T47D (cell line): ENCODE measurements at regions not wholly inside any gene's neighbourhood (a gene's known extent, or its start where the extent isn't known, plus 50 kb on each side); places are given as distances from the start of the nearest gene placed in this dataset.

Experiments used
- DNase-seq, 2 experiments: peaks; one replicate each; pipeline versions ENCODE4 v3.0.0 to v3.0.0-alpha.2; 2011 to 2012; ENCODE audit warnings: low read depth in 1 of 2, low spot score in 1 of 2
- JUND ChIP-seq: IDR thresholded peaks from 2 replicates; pipeline ENCODE4 v1.6.1; 2012; ENCODE audit warnings: low read depth
- in situ Hi-C: cut with HindIII; loops from 2 replicates; pipeline ENCODE4 v1.10.0; 2016; ENCODE audit warnings: low sequenced_read_pairs, low pct_unique_long_range_greater_than_20kb

- in situ Hi-C loops: no loop called here
- no peak for DNase-seq
- TF ChIP-seq JUND: no peak
These were observed 192.3 kb upstream of the GRID2 start for GRCh38 chr4:92111493-92111892.

DNA sequence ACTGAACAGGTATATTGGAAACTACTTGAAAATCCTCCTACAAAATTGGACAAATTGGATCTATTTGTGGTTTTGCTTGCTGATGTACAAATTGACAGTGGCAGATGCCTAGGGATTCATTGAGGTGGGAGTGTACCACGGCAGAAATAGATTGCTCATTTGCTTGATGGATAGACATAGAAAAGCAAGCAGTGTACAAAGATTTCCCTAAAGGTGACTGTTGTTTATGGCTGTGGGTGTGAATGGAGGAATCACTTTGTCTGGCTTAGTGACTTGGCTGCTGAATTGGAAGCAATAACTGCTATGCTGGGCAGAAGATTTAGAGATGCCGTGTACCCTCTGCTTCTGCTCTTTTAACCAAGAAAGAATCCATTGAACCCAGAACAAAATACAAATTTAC lies 191.0 kb upstream of the GRID2 start:
- no peak for DNase-seq
- TF ChIP-seq JUND: no peak
- in situ Hi-C loops: no loop called here

DNA sequence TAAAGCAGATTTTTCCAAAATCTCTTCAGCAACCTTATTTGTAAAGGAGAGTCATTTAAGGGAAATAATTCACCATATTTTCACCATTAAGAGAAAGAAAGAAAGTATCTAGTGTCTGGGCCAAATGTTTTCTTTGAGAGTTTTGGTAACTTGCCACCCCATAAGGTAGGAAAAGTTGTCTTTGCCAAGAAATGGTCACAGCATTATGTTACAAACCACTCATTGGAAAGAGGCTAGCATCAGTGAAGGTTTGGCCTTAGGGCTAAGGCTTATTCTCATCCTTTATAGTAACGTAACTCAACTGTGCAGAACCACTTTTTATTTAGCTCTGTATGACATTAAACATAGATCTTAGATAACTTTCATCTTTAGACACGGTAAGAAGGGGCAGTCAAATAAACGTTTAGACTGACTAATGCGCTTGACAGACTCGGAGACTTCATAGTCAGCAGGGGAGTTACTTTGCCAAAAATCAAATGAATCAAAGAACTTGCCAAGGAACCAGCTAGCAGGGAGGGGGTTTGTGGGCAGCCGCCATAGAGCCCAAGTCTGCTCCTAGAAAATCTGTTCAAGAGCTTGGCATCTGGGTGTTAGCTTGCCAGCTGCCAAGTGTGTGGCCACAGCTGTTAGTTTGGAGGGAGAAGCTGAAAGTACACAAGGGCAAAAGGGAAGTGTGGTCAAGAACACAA lies 182.8 kb upstream of the GRID2 start:
- in situ Hi-C loops: no loop called here
- TF ChIP-seq JUND: no peak
- peak in 1 of 2 experiments; percentile 10 for DNase-seq

DNA sequence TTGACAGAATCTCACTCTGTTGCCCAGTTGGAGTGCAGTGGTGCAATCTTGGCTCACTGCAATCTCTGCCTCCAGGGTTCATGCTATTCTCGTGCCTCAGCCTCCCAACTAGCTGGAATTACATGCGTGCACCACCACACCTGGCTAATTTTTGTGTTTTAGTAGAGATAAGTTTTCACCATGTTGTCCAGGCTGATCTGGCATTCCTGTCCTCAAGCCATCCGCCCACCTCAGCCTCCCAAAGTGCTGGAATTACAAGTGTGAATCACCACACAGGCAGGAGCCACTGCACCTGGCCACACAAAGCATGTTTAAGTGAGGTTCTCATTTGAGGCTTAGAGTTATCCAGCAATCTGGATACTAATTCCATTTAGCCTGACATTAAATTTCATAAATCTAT lies 180.9 kb upstream of the GRID2 start:
- DNase-seq: no peak
- TF ChIP-seq JUND: no peak
- in situ Hi-C loops: no loop called here

GRCh38 chr4:92128676-92129075 lies 175.1 kb upstream of the GRID2 start:
- DNase-seq: no peak
- no peak for TF ChIP-seq JUND
- in situ Hi-C loops: no loop called here

DNA sequence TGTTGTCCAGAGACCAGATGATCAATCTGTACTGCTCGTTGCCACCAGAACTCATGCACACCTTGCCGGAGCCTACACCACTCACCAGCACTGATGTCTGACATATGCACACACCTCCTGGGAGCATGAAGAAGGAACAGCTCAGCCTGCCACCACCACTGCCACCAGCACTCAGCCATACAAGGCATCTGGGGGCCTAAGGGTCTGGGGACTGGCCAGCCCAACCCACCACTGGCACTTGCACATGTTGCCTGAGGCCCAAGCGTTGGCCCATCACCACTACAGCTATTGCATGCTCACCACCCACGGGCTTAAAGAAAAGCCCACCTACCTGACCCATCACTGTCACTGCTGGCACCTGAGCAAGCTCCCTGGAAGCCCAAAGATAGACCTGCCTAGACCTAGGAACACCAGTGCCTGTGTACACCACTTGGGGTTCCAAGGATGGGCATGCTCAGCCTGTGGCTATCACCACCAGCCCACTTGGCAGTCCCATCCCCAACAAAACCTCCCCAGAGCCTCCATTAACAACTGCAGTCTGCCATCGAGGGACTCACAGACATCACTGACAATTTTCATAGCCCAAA lies 174.3 kb upstream of the GRID2 start:
- in situ Hi-C loops: no loop called here
- no peak for DNase-seq
- TF ChIP-seq JUND: no peak

- in situ Hi-C loops: no loop called here
- TF ChIP-seq JUND: no peak
- DNase-seq: no peak
These were observed 167.3 kb upstream of the GRID2 start for GRCh38 chr4:92136434-92136833.

- in situ Hi-C loops: no loop called here
- peak in 1 of 2 experiments; percentile 26 for DNase-seq
- no peak for TF ChIP-seq JUND
These were observed 140.4 kb upstream of the GRID2 start for GRCh38 chr4:92163348-92163747.

- in situ Hi-C loops: no loop called here
- no peak for DNase-seq
- no peak for TF ChIP-seq JUND
These were observed 133.4 kb upstream of the GRID2 start for GRCh38 chr4:92170340-92170739.

DNA sequence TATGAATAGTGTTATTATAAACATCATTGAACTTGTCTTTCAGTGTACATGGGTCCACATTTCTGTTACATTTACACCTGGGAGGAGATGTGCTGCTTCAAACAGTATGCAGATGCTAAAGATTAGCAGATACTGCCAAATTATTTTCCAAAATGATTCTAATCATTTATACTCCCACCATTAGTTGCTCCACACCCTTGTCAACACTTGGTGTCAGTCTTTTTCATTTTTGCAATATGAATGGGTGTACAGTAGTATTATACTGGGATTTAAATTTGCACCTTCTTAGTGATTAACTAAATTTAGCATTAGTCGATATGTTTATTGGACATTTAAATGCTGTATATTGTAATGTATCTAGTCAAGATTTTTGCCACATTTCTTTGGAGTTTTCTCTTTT lies 131.6 kb upstream of the GRID2 start:
- in situ Hi-C loops: no loop called here
- TF ChIP-seq JUND: no peak

DNA sequence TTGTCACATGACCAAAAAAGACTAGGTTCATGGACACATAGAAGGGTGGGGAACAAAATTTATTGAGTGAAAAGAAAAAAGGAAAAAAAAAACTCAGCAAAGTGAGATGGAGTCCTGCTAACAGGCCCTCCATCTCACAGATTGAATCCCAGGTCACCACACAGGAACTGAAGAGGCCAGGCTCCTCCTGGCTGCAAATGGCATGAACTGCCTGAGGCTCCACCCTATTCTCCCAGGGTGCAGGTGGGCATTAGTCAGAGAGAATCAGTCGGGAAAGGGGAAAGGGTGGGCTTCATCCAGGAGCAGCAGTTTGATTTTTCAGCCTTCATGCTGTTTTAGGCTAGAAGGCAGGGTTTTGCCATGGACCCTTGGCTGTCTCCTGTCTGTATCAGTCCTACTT lies 128.5 kb upstream of the GRID2 start:
- TF ChIP-seq JUND: no peak
- no peak for DNase-seq
- in situ Hi-C loops: no loop called here

More for the DNA sequence above, 131.6 kb upstream of the GRID2 start:
- no peak for DNase-seq

GRCh38 chr4:92182006-92182735 lies 121.6 kb upstream of the GRID2 start:
- no peak for TF ChIP-seq JUND
- in situ Hi-C loops: no loop called here
- no peak for DNase-seq

DNA sequence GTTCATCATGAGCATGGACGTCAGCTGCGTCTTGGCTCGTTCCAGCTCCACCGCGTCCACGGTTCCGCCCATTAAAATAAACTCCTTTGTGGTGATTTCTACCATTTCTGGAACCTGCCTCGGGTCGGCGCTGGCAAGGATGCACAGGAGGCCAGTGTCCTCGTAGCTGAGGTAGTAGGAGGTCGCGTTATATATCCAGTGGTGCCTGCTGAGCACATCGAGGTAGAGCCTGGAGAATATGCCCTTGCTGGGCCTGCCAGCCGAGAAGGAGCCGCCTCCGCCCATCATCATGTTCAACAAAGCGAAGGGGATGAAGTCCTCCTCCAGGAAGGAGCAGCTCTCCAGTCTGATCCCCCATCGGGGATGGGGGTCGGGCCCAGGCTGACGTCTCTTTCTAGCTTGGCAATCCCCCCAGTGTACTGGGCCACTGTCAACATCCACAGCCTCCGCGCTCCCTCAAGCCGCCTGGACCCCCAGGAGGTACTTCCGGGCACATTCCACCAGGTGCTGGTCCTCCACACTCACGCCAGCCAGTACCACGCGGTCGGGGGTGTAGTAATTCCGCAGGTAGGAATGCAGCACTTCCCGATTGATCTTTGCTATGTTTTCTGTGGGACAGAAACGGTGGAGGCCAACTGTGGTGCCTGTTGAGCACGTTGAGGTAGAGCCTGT lies 120.9 kb upstream of the GRID2 start:
- DNase-seq: no peak
- in situ Hi-C loops: no loop called here
- no peak for TF ChIP-seq JUND
